Gastroesophageal sphincter (tissue), 3 donors: ENCODE measurements at regions not wholly inside any gene's neighbourhood (a gene's known extent, or its start where the extent isn't known, plus 50 kb on each side); places are given as distances from the start of the nearest gene placed in this dataset.

Experiments used
- EP300 ChIP-seq: sonication (generic); formaldehyde crosslinking; IDR thresholded peaks from one replicate; pipeline ENCODE4 v1.6.1; 2017; ENCODE audit warnings: antibody characterized with exemption, mild to moderate bottlenecking
- POLR2A ChIP-seq, 2 donors: fragments of 450-650 bp; IDR thresholded peaks; one replicate each; pipeline ENCODE4 v1.6.1; 2017; ENCODE audit warnings: antibody characterized with exemption in 2 of 2, mild to moderate bottlenecking in 2 of 2, moderate library complexity in 1 of 2
- POLR2AphosphoS5 ChIP-seq: sonication (generic); formaldehyde crosslinking; IDR thresholded peaks from one replicate; pipeline ENCODE4 v1.6.1; 2017; ENCODE audit warnings: antibody characterized with exemption
- TF ChIP-seq, protein P1 (sequence below), 4 experiments: fragments of 200-600 bp in 2 of 4; fragments of 450-650 bp in 2 of 4; sonication (generic) in 1 of 4; IDR thresholded peaks; one replicate each; pipeline ENCODE4 v1.5.1; 2017 to 2019; ENCODE audit warnings: antibody characterized with exemption in 4 of 4, mild to moderate bottlenecking in 2 of 4, moderate library complexity in 2 of 4

DNA sequence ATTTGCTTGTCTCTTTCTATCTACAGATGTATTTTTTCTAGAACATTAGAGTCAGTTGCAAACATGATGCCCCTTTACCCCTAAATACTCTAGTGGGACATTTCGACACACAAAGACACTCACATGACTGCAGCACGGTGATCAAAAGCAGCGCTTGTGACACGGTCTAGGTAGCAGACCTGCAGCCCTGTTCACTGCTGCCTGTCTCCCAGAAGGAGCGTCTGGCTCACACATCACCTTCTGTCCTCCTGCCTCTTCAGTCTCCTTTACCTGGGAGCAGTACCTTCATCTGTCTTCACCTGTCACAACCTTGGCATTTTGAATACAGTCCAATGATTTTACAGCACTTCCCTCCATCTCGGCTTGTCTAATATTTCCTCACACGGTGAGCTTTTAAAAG lies 51.9 kb upstream of the SH3PXD2B start:
- TF ChIP-seq POLR2AphosphoS5 (no peak), POLR2A (IDR thresholded peaks at IDR 0.05) (no peak), EP300 (no peak)
- TF ChIP-seq, protein P1, sequence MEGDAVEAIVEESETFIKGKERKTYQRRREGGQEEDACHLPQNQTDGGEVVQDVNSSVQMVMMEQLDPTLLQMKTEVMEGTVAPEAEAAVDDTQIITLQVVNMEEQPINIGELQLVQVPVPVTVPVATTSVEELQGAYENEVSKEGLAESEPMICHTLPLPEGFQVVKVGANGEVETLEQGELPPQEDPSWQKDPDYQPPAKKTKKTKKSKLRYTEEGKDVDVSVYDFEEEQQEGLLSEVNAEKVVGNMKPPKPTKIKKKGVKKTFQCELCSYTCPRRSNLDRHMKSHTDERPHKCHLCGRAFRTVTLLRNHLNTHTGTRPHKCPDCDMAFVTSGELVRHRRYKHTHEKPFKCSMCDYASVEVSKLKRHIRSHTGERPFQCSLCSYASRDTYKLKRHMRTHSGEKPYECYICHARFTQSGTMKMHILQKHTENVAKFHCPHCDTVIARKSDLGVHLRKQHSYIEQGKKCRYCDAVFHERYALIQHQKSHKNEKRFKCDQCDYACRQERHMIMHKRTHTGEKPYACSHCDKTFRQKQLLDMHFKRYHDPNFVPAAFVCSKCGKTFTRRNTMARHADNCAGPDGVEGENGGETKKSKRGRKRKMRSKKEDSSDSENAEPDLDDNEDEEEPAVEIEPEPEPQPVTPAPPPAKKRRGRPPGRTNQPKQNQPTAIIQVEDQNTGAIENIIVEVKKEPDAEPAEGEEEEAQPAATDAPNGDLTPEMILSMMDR (IDR thresholded peaks at IDR 0.05), result no peak
